ENCODE measurements at regions not wholly inside any gene's neighbourhood (a gene's known extent, or its start where the extent isn't known, plus 50 kb on each side); places are given as distances from the start of the nearest gene placed in this dataset.

DNA sequence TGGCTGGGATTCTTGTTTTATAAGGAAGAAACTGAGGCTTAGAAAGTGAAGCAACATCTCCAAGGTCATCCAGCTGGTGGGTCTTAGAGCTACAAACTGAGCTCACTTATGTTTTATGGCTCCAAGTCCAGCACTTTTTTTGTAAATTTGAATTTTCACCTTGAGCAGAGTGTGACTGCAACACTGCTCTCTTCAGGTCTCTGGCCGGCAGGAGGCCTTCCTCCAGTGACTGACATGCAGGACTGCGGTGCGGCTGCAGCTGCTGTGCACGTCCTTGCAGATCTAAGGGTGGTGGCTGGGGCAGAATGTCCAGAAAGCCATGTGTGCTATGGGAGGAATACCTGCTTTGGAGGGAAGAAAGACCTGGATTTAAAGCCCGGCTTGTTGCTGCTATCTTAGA lies 284.2 kb upstream of the POU3F1 start:
- no peak for FAIRE-seq

DNA sequence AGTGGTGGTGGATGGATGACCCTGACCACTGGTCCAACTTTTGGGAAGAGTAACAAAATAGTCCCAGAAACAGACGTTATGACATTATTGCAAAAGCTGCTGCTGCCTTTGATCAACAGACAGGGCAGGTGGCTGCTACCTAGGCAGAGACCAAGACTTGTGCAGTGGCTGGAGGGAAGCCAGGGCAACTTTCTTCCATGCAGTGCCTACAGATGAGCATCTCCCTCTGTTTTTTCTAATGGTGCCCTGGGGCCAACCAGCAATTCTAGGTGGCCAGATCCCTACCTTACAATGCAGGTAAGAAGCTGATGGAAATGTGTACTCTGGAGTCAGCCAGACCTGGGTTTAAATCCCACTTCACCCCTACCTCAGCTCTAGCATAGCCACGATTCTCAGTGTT lies 283.1 kb upstream of the POU3F1 start:
- FAIRE-seq, result no peak
- DNase-seq (ENCODE audit: extremely low spot score, insufficient read length, low read depth), result no peak

More for the DNA sequence above, 284.2 kb upstream of the POU3F1 start:
- DNase-seq (ENCODE audit: extremely low spot score, insufficient read length, low read depth), result no peak

DNA sequence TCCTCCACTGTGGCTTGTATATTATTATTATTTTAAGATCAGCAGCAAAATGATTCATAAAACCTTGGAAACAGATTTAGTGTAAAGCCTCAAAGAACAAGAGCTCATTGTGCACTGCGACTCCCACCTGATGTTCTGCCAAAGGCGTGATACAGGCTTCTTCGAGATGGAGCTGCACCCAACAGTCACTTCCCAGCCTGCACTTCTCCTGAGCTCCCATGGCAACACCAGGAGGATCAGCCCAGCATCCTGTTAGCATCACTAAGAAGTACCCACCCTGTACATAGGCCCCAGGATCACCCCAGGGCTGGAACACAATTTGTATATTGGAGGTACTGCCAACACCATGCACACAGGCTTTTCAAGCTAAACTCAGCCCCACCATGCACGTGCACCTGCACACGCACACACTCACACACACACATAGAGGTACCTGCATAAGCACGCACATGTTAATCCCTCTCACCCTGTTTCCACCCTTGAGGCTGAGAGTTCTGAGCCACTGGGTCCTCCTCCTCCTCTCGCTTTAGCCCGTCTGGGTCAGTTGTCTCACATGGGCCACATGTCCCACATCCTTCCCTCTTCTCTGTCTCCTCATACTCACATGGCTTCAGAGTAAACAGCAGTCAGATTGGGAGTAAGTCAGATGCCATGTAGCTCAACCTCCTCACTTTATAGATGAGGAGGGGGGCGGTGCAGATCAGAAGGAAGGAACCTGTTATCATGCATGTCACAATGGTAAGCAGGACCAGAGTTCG lies 281.9 kb upstream of the POU3F1 start:
- DNase-seq (ENCODE audit: extremely low spot score, insufficient read length, low read depth), result no peak
- no peak for FAIRE-seq

DNA sequence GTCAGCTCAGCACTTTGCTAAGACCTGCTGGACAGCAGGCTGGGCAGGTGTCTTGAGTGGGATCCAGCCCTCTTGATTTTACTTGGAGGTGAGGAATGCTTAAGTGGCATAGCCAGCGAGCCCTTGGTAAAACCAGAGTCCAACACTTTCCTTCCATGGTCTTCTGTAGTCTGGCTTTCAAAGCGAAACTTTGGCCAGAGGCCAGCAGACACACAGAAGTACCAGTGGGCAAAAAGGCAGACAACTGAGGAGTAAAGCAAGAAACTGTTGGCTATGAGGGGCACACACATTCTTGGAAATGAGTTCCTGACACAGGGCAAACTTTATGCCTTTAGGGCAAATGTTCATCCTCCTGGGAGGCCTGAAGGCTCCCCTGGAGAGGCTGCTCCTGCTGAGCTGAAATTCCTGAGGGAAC lies 281.0 kb upstream of the POU3F1 start:
- no peak for FAIRE-seq
- no peak for DNase-seq (ENCODE audit: extremely low spot score, insufficient read length, low read depth)

DNA sequence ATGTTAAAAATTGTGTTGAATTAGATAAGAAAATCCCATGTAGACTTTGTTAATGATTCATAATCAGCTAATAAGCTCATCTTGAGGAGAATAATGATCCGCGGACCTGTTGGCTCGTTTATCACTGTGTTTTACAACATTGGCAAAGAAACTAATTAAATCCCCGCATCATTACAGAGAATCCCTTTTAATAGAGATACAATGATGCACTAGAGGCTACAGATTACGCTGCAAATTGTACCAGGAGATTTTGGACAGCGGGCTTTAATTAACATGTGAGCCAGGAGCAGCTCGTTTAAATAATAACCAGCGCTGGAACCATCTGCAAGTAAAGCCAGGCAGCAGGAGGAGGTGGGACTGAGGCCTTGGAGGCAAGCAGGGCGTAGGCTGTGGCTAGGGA lies 280.3 kb upstream of the POU3F1 start:
- DNase-seq (ENCODE audit: extremely low spot score, insufficient read length, low read depth) (no peak), FAIRE-seq (no peak)

DNA sequence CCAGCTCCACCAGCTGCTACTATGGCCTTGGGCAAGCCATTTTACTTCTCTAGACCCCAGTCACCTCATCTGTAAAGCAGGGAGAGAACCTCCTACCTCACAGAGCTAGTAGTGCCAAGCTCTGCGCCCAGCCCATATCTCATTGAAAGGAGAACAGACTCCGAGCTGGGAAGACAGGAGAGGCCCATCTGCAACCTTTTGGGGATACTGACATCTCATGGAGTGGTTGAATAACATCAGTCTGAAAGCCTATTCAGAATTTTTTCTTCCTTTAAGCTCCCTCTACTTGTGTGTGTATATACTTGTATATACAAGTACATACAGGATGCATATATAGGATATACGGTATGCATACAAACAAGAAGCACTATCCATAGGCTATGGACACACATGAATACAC lies 279.5 kb upstream of the POU3F1 start:
- no peak for FAIRE-seq

DNA sequence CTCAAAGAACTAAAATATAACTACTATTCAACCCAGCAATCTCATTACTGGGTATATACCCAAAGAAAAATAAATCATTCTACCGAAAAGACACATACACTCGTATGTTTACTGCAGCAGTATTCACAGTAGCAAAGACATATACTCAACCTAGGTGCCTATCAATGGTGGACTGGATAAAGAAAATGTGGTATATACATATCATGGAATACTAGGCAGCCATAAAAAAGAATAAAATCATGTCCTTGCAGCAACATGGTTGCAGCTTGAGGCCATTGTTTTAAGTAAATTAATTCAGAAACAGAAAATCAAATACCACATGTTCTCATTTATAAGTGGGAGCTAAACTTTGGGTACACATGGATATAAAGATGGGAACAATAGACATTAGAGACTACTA lies 266.2 kb upstream of the POU3F1 start:
- FAIRE-seq, result no peak
- DNase-seq (ENCODE audit: extremely low spot score, insufficient read length, low read depth), result no peak

More for the DNA sequence above, 279.5 kb upstream of the POU3F1 start:
- no peak for DNase-seq (ENCODE audit: extremely low spot score, insufficient read length, low read depth)

DNA sequence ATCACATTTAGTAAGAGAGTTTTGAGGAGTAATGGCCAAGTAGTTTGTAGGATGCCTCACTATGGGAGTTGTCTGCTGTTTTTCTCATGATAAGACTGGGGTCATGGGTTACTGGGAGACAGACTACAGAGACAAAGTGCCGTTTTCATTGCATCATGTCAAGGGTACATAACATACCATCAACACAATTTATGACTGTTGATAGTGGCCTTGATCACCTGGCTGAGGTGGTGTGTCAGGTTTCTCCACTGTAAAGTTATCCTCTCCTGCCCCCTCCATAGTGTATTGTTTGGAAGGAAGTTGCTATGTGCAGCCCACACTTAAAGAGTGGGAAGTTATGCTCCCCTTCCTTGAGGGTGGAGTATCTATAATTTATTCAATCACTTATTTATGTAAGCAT lies 263.5 kb upstream of the POU3F1 start:
- no peak for FAIRE-seq

DNA sequence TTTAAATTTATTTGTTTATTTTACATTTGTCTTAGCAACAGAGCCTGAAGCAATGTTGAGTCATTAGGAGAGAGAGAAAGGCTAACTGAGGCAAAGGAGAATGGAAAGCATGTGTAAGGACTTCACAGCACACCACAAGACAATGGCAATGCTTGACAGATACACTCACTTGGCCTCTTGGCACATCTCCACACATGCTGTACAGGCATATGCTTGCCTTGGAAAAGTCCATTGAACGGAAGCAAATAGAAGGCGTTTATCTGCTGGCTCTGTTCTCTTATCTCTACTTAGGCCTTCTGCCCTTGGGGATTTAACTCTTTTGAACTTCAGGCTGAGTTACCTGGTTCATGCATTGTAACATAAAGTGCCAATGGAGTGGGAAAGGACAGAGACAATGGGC lies 262.2 kb upstream of the POU3F1 start:
- DNase-seq (ENCODE audit: extremely low spot score, insufficient read length, low read depth), result no peak
- FAIRE-seq, result no peak

More for the DNA sequence above, 263.5 kb upstream of the POU3F1 start:
- DNase-seq (ENCODE audit: extremely low spot score, insufficient read length, low read depth), result no peak

DNA sequence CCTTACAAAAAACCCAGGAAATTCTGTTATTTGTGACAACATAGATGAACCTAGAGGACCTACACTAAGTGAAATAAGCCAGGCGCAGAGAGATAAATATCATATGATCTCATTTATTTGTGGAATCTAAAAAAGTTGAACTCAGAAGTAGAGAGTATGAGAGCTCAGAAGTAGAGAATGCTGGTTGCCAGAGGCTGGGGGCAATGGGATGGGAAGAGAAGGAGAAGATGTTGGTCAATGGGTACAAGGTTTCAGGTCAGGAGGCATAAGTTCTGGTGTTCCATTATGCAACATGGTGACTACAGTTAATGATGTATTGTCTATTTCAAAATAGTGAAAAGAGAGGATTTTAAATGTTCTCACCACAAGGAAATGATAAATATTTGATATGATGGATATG lies 259.1 kb upstream of the POU3F1 start:
- FAIRE-seq (no peak), DNase-seq (ENCODE audit: extremely low spot score, insufficient read length, low read depth) (no peak)

DNA sequence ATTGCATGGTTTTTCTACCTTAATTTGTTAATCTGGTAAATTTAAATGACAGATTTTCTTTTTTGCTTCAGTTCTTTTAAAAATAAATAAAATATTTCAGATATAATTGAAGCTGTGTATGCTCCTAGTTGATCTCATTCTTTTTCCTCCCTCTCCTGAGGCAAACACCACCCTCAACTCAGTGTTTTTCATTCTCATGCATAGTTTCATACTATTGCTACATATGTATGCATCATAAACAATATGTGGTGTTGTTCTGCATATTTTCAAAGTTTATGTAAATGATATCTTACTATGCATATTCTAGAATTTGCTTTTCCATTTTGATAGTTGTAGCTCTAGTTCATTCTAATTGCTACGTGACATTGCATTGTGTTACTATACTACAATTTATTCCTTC lies 257.2 kb upstream of the POU3F1 start:
- no peak for FAIRE-seq

DNA sequence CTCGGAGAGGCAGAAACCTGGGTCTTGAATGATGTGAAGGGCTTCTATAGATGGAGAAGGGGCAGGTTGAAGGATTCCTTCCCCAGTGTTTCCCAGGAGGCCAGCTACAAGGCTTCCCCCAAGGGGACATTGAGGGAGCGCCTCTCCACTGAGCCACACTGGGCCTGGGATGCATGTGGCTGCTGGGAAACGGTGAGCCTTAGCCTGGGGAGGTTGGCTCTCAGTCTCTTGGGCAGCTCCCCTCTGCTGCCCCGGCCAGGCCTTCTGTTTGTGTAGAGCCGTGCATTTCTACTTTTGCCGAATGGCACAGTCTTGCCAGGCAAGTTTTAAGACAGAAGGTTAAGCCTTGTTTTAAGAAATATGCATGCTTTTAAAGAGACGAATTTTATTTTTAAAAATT lies 254.4 kb upstream of the POU3F1 start:
- no peak for FAIRE-seq
- no peak for DNase-seq (ENCODE audit: extremely low spot score, insufficient read length, low read depth)

More for the DNA sequence above, 257.2 kb upstream of the POU3F1 start:
- DNase-seq (ENCODE audit: extremely low spot score, insufficient read length, low read depth), result no peak

DNA sequence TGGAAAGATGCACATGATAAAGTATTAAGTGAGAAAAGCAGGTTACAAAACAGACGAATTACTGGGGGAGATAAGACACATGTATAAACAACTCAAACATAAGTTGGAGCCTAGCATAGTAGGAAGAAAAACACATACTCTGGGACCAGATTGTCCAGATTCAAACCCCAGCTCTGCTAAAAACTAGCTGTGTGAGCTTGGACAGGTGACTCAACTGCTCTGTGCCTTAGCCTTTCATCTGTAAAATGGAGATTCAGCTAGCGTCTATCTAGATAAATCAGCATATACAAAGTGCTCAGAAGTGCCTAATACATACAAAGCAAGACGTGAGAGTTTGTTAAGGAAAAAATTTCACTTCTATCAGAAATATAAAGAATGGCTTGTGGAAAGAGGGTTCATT lies 254.0 kb upstream of the POU3F1 start:
- no peak for FAIRE-seq
- no peak for DNase-seq (ENCODE audit: extremely low spot score, insufficient read length, low read depth)

DNA sequence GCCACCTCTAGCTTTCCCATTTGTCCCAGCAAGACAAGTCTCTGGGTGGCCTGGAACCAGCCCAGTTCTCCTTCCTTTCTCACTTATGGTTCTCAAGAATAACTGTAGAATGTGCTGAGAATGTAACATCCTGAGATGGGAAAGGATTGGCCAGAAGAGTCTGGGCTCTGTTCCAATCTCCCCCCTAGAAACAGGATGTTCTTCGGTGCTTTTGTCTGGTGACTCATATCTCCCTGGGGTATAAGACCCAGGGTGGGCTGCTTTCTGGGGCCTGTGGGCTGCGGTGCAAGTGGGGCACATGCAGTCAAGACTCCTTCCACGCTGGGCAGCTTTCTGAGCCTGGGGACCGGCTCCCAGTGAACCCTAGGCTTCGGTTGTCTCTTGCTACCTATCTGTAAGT lies 251.2 kb upstream of the POU3F1 start:
- FAIRE-seq (no peak), DNase-seq (ENCODE audit: extremely low spot score, insufficient read length, low read depth) (no peak)

DNA sequence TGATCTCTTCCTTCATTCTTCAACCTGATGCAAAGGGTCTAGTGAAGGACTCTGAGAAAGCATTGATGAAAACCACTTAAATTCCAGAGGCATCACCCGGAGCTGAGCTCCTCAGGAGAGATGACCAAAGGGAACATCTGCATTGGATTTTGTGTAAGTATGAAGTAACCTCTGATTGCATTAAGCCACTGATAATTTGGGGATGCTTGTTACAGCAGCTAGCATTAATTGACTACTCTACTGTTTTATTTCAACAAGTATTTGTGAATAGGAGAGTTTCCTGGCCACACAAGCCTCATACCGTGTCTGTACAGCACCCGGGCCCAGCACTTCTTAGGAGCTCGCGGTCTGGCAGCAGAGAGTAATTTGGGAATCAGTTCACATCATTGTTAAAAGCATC lies 250.7 kb upstream of the POU3F1 start:
- DNase-seq (ENCODE audit: extremely low spot score, insufficient read length, low read depth), result no peak
- no peak for FAIRE-seq

DNA sequence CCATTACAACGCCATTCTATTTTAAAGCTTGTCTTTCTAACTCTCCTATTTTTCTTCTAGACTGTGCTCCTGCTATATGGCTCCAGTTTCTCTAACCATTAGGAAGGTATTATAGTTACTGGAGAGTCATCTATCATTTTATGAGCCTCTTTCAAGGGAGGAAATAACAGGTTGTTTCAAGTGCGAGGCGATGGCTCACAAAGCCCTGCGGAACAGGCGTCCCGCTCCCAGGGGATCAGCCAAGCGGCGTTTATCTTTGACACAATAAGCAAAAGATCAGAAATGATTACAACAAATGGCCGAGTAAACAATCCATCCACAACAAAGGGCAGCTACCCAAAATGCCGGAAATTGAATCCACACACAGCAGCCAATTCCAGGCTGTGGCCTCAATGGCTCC lies 249.5 kb upstream of the POU3F1 start:
- FAIRE-seq, result no peak
- no peak for DNase-seq (ENCODE audit: extremely low spot score, insufficient read length, low read depth)

DNA sequence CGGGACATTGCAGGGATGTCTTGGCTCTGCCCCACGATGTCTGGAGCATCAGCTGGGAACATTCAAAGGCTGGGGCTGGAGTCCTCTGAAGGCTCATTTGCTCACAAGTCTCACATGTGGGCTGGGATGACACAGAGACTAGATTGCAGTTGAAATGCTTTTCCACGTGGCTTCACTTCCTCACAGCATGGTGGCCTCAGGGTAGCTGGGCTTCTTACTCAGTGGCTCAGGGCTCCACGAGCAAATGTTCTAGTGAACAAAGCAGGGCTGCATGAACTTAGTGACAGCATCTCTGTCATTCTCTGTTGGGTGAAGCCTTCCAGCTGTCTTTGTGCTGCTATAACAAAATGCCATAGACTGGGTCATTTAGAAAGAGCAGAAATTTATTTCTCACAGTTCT lies 247.0 kb upstream of the POU3F1 start:
- no peak for FAIRE-seq
- DNase-seq (ENCODE audit: extremely low spot score, insufficient read length, low read depth), result no peak

DNA sequence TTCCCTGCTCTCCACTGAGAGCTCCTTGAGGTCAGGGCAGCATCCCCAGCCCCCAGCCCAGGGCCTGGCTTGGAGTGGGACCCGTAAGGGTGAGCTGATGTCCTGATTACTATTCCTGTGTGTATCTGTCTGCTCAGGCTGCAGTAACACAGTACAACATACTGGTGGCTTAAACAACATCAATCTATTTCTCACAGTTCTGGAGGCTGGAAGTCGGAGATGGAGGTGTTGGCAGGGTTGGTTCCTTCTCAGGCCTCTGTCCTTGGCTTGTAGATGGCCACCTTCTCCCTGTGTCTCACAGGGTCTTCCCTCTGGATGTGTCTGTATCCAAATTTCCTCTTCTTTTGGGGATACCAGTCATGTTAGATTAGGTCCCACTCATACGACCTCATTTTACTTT lies 246.4 kb upstream of the POU3F1 start:
- FAIRE-seq (no peak), DNase-seq (ENCODE audit: extremely low spot score, insufficient read length, low read depth) (no peak)

DNA sequence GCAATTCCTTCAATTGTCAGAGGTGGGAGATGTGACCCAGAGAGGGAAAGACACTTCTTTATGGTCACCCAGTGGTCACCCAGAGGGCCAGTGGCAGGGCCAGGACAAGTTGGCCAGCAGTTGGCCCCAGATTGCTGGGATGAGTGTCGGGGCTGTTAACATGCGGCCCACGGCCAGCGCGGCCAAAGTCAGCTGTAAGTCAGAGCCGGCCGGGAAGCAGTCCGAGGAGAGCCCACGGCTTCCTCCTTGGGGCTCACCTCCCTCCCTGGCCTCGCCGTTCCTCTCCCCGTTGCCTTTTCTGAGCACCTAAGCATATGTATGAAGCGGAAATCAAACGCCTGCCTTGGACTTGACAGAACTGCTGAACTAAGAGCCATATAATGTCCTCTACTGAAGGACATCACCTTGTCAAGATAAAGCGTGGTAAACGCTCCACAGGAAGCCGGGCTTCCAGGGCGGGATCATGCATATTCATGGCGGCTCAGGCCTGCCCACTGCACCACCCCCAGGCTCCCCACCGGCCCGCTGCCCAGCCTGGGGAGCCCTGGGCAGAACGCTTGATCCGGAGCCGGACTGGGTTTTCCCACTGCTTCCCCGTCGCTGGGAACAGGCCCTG lies 245.4 kb upstream of the POU3F1 start:
- no peak for FAIRE-seq
- DNase-seq (ENCODE audit: extremely low spot score, insufficient read length, low read depth), result no peak

DNA sequence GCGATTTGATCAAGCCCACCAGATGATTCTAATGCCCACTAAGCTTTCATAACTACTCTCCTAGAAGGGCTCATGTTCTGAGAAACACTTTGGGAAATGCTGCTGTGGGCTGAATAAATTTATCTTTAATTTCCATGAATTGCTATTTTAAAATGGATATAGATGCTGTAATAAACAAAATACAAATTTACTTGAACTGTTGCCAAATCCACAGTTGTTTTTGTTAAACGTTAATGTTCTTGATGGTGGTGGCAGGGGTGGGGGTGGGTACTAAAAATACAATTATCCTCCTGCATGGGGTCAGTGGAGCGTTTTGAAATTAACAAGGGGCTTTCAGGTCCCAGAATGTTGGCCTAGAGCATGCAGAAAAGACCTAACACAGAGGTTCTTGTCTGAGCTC lies 244.7 kb upstream of the POU3F1 start:
- FAIRE-seq (no peak), DNase-seq (ENCODE audit: extremely low spot score, insufficient read length, low read depth) (no peak)

DNA sequence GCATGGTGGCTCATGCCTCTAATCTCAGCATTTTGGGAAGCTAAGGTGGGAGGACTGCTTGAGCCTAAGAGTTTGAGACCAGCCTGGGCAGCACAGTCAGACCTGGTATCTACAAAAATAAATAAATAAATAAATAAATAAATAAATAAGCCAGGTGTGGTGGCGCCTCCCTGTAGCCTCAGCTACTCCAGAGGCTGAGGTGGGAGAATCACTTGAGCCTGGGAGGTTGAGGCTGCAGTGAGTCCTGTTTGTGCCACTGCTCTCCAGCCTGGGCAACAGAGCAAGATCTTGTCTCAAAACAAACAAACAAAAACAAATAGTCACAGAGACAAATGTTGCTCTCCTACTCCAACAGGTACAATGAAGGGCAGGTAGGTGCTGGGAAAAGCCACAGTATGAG lies 242.4 kb upstream of the POU3F1 start:
- DNase-seq (ENCODE audit: extremely low spot score, insufficient read length, low read depth) (no peak), FAIRE-seq (no peak)

DNA sequence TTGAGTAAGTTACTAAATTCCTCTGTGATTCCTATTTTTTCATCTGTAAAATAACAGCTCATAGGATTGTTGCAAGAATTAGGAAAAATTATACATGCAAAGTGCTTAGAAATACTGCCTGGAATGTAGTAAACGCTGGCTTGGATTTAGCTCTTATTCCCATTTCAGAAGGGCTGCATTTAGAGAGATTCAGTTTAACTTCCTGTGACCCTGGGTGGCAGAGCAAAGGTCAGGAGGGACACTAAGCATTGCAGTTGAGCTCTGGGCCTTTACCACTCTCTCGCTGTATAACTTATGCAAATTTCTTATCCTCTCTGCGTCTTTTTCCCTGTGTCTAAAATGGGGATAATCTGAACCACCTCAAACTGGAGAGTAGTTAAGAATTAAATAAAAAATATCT lies 241.0 kb upstream of the POU3F1 start:
- no peak for DNase-seq (ENCODE audit: extremely low spot score, insufficient read length, low read depth)
- FAIRE-seq, result no peak

All from GM18507 (cell line).